OCI-LY1 (cell line): ENCODE measurements at regions not wholly inside any gene's neighbourhood (a gene's known extent, or its start where the extent isn't known, plus 50 kb on each side); places are given as distances from the start of the nearest gene placed in this dataset.

Source experiments
- H2AFZ ChIP-seq: fragments of 200-600 bp; sonication (generic), shearing (Covaris generic); 2 replicates; pipeline ENCODE4 v1.6.0; 2014; ENCODE audit warnings: antibody characterized with exemption, mild to moderate bottlenecking, low read length
- H3F3A ChIP-seq: fragments of 200-600 bp; sonication (generic), shearing (Covaris generic); 2 replicates; pipeline ENCODE4 v1.6.0; 2014; ENCODE audit warnings: mild to moderate bottlenecking, antibody characterized with exemption, low read length, moderate library complexity; ENCODE audit not compliant: insufficient read depth
- H3K27ac ChIP-seq: fragments of 200-600 bp; sonication (generic); 2 replicates; pipeline ENCODE4 v1.5.1; 2014; ENCODE audit warnings: low read length, mixed run types, mild to moderate bottlenecking, low read depth; ENCODE audit not compliant: poor library complexity, severe bottlenecking
- H3K27me3 ChIP-seq: fragments of 200-600 bp; sonication (generic); 2 replicates; pipeline ENCODE4 v1.6.0; 2014; ENCODE audit warnings: antibody characterized with exemption, mild to moderate bottlenecking, low read length, moderate library complexity; ENCODE audit not compliant: insufficient read depth
- H3K36me3 ChIP-seq: fragments of 200-600 bp; sonication (generic); 2 replicates; pipeline ENCODE4 v1.6.1; 2014; ENCODE audit warnings: mild to moderate bottlenecking, antibody characterized with exemption, low read length, moderate library complexity, mixed read lengths; ENCODE audit not compliant: insufficient read depth
- H3K4me1 ChIP-seq: fragments of 200-600 bp; sonication (generic); 2 replicates; pipeline ENCODE4 v1.5.1; 2014; ENCODE audit warnings: mild to moderate bottlenecking, low read length, moderate library complexity; ENCODE audit not compliant: insufficient read depth, severe bottlenecking
- H3K4me2 ChIP-seq: fragments of 200-600 bp; sonication (generic), shearing (Covaris generic); 2 replicates; pipeline ENCODE4 v1.6.1; 2014; ENCODE audit warnings: low read length
- H3K4me3 ChIP-seq: fragments of 200-600 bp; sonication (generic); 2 replicates; pipeline ENCODE4 v1.5.1; 2014; ENCODE audit warnings: low read length, low read depth, mild to moderate bottlenecking, mixed read lengths; ENCODE audit not compliant: poor library complexity, severe bottlenecking
- H3K79me2 ChIP-seq: fragments of 200-600 bp; shearing (Covaris generic); 2 replicates; pipeline ENCODE4 v1.6.1; 2016; ENCODE audit warnings: mixed run types, low read length, mixed read lengths; ENCODE audit not compliant: insufficient read depth
- H3K9ac ChIP-seq: fragments of 200-600 bp; sonication (generic), shearing (Covaris generic); 2 replicates; pipeline ENCODE4 v1.6.1; 2014; ENCODE audit warnings: mild to moderate bottlenecking, low read length, mixed read lengths
- H3K9me2 ChIP-seq: fragments of 200-600 bp; sonication (generic), shearing (Covaris generic); 2 replicates; pipeline ENCODE4 v1.6.1; 2014; ENCODE audit warnings: low read depth, mild to moderate bottlenecking, low read length, mixed read lengths
- H3K9me3 ChIP-seq: fragments of 200-600 bp; shearing (Covaris generic); 2 replicates; pipeline ENCODE4 v1.6.1; 2014; ENCODE audit warnings: low read length, mixed read lengths
- H4K20me1 ChIP-seq: fragments of 200-600 bp; sonication (generic), shearing (Covaris generic); 2 replicates; pipeline ENCODE4 v1.6.0; 2016; ENCODE audit warnings: mild to moderate bottlenecking, low read length; ENCODE audit not compliant: insufficient read depth
- EZH2 ChIP-seq: fragments of 200-600 bp; sonication (generic), shearing (Covaris generic); IDR thresholded peaks from 2 replicates; pipeline ENCODE4 v1.8.0; 2017; ENCODE audit warnings: borderline replicate concordance, mixed run types, mild to moderate bottlenecking, antibody characterized with exemption, low read length, moderate library complexity, mixed read lengths
- TF ChIP-seq, protein P1 (sequence below): fragments of 200-600 bp; sonication (generic), shearing (Covaris generic); IDR thresholded peaks from 2 replicates; pipeline ENCODE4 v1.5.1; 2017; ENCODE audit warnings: mild to moderate bottlenecking, antibody characterized with exemption, low read length, moderate library complexity, mixed read lengths

DNA sequence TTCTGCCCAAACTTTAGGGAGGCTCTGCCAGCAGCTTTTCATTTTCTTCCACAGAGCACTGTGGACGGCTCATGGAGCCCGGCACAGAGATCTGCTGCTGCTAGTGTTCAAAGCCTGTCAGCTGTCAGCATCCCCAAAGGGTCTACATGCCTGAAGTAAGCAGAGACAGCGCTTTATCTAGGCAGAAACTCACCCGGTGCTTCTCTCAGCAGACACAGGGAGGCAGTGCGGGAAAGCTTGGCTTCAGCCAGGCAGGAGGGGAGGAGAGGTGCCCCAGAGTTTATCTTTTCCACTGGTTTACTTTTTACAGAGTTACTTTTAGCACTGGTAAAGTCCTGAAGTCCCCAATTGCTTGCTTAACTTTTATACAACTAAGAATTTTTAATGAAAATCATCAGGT is 339.3 kb downstream of the NKX6-1 start:
- H3K4me2 ChIP-seq, result no peak overlapping the region
- H3K9me2 ChIP-seq, result no peaks in the 10 kb centered on the region
- TF ChIP-seq EZH2, result no peak
- TF ChIP-seq, protein P1, sequence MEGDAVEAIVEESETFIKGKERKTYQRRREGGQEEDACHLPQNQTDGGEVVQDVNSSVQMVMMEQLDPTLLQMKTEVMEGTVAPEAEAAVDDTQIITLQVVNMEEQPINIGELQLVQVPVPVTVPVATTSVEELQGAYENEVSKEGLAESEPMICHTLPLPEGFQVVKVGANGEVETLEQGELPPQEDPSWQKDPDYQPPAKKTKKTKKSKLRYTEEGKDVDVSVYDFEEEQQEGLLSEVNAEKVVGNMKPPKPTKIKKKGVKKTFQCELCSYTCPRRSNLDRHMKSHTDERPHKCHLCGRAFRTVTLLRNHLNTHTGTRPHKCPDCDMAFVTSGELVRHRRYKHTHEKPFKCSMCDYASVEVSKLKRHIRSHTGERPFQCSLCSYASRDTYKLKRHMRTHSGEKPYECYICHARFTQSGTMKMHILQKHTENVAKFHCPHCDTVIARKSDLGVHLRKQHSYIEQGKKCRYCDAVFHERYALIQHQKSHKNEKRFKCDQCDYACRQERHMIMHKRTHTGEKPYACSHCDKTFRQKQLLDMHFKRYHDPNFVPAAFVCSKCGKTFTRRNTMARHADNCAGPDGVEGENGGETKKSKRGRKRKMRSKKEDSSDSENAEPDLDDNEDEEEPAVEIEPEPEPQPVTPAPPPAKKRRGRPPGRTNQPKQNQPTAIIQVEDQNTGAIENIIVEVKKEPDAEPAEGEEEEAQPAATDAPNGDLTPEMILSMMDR, result no peak
- no peaks in the 10 kb centered on the region for H3K4me1 ChIP-seq
- H3K27me3 ChIP-seq, result no peaks in the 10 kb centered on the region
- no peaks in the 10 kb centered on the region for H4K20me1 ChIP-seq
- no peak overlapping the region for H2AFZ ChIP-seq
- H3K9me3 ChIP-seq, result no peaks in the 10 kb centered on the region
- H3K79me2 ChIP-seq, result no peaks in the 10 kb centered on the region
- H3K27ac ChIP-seq, result no peak overlapping the region
- no peak overlapping the region for H3K4me3 ChIP-seq
- H3F3A ChIP-seq, result no peaks in the 10 kb centered on the region
- no peak overlapping the region for H3K9ac ChIP-seq
- H3K36me3 ChIP-seq, result no peaks in the 10 kb centered on the region

DNA sequence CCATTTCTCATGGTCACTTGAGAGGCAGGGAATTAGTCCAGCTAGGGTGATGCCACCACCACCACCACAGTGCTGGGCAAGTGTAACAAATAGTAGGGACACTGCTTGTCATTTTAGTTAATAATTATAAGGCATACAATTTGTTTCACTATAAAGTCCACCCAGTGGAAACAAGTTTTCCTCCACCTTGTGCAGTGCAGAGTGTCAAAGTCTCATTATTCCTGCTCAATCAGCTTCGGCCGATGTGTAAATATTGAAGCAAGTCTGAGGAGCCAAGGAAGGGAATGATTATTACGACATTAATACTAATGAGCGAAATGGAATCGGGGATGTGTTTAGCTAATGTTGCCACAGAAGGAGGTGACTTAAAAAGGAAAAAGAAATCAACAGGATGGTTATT is 340.4 kb downstream of the NKX6-1 start:
- H2AFZ ChIP-seq, result no peak overlapping the region
- TF ChIP-seq EZH2, result no peak
- TF ChIP-seq, protein P1, result no peak
- no peak overlapping the region for H3K4me2 ChIP-seq
- no peaks in the 10 kb centered on the region for H3K27me3 ChIP-seq
- no peaks in the 10 kb centered on the region for H3K36me3 ChIP-seq
- no peaks in the 10 kb centered on the region for H3K79me2 ChIP-seq
- H3K27ac ChIP-seq, result no peak overlapping the region
- H3K9me2 ChIP-seq, result no peaks in the 10 kb centered on the region
- no peaks in the 10 kb centered on the region for H3K4me1 ChIP-seq
- no peak overlapping the region for H3K9ac ChIP-seq
- H3F3A ChIP-seq, result no peaks in the 10 kb centered on the region
- no peaks in the 10 kb centered on the region for H4K20me1 ChIP-seq
- H3K9me3 ChIP-seq, result no peaks in the 10 kb centered on the region
- H3K4me3 ChIP-seq, result no peak overlapping the region

DNA sequence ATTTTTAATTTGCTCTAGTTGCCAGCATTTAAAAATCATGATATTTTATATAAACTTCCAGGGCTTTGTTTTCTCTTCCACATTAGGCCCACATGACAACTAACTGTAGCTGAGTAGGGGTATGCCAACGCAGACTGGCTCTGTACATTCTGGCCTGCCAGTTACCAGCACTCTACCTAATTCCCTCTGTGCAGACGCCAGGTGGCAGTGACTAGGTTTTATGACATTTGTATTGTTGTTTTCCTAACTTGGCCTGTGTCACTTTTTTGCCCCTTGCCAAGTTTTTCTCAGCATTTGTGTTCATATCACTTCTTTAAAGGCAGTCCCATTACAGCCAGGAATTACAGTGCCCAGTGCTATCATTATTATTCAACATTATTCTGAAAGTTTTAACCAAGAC is 347.5 kb downstream of the NKX6-1 start:
- no peak for TF ChIP-seq EZH2
- TF ChIP-seq, protein P1, result peak; percentile 23; the same call in 1 of the 2 replicates
- H4K20me1 ChIP-seq, result no peaks in the 10 kb centered on the region
- H3K4me3 ChIP-seq, result no peak overlapping the region
- no peak overlapping the region for H2AFZ ChIP-seq
- H3K36me3 ChIP-seq, result no peaks in the 10 kb centered on the region
- H3F3A ChIP-seq, result no peaks in the 10 kb centered on the region
- H3K27me3 ChIP-seq, result no peaks in the 10 kb centered on the region
- no peak overlapping the region for H3K27ac ChIP-seq
- no peak overlapping the region for H3K9ac ChIP-seq
- no peaks in the 10 kb centered on the region for H3K79me2 ChIP-seq
- H3K9me3 ChIP-seq, result no peaks in the 10 kb centered on the region
- H3K4me1 ChIP-seq, result no peaks in the 10 kb centered on the region
- H3K4me2 ChIP-seq, result no peak overlapping the region
- H3K9me2 ChIP-seq, result no peaks in the 10 kb centered on the region
